NCI-H345 treated with DMSO at 0.1 percent for 48 hours (cell line): ENCODE measurements at regions not wholly inside any gene's neighbourhood (a gene's known extent, or its start where the extent isn't known, plus 50 kb on each side); places are given as distances from the start of the nearest gene placed in this dataset.

Experiments used
- DNase-seq: peaks from one replicate; lab custom pipeline; 2025; ENCODE audit not compliant: unreplicated experiment; lab: John Stamatoyannopoulos, UW

DNA sequence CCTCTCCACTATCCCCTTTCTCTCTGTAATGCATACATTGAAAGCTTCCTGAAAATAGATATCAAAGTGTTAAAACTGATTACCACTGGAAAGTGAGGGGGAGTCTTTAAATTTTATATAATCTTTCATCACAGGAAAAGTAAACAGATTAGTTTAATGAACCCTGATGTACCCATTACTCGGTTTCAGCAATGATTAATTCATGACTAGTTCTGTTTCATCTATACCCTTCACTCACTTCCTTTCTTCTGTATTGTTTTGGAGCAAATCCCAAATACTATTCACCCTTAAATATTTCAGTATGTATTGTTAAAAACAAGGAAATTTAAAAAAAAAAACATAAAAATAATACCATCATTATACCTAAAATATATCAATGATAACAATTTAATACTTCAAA is 67.3 kb upstream of the TMCC3 start:
- DNase-seq: no peak

DNA sequence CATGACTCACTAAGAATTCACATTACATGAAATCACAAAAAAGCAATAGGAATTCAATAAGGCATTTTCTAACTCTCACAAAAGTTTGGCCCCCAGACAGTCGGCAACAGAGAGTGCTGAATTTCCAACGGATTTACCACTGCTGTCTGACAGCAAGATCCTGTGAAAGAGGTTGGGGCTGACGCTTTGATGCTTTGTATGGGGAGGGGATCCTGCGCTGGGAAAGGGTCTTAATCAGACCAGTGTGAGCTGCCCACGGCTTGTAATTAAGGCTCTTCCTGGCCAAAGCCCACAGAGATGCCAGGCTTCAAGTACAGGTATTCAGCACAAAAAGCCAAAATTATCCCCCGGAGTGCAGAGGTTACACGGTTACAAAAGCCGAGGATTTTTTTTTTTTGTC is 66.8 kb upstream of the TMCC3 start:
- no peak for DNase-seq

DNA sequence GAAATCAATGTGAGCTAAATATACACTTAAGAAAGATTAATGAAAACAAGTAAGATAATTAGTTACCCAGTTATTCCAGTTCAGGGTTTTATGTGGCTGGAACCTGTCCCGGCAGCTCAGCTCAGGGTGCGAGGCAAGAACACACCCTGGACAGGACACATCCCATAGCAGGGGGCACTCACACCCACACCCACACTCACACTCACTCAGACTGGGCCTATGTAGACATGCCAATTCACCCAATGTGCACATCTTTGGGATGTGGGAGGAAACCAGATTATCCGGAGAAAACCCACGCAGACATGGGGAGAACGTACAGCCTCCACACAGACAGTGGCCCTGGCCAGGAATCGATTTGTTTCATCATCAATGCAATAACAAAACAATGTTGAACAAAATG is 66.0 kb upstream of the TMCC3 start:
- DNase-seq: no peak

DNA sequence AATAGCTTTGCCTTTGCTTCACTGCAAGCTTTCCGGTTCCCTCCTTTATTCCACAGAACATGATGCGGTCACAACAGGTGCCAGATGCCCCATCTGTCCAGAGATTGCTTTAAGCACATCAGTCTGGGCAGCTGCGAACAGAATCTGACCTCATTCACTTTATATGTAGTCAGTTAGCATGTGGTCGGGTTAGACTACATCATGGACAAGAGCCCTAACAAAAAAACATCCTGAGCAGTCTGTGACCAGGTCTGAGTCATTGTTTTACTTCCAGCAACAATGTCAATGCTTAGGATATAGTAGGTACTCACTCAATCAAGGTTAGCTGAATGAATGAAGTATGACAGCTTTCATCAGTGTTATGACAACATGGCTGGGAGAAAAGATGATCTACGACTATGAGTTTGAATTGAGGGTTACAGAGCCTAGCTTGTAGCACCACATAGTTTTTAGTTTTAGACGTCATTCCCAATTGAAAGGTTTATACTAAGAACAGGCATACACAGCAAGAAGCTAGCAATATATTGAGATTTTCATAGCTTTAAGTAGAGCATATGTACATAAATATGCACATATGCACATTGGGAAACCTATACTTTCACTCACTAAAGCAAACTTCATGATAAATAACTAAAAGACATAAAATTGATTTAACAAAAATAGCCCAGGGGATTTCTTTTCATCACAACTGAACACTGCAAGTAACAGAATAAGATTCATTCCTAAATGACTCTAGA is 64.2 kb upstream of the TMCC3 start:
- DNase-seq: no peak

DNA sequence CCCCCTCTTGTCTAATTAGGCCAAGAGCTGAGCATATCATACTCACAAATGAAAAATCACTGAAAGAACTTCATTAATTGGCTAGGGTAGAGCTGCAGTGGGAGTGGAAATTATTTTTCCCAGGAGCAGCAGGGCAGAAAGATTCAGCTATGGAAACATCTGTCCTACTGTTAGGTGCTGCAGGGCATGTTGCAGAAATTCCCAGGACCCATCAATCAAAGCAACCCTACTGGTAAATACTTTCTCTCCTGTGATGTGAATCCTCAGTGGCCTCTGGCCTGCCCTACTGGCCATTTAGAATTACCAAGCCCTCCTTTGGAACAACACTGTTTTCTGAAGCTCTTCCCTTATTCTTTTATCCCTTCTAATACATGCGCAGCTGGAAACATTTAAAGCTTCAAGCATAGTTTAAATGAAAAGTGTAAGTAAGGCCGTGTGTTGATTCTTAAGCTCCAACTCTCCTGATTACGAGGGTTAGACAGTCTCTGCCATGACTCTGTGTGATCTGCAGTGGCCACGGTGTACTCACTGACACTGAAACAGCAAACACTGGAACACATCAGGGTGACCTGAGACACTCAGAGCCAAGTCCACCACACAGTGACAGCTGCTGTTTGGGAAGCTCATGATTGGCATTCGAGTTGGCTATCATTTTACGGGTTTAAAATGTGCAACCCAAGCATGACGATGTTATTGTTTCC is 62.6 kb upstream of the TMCC3 start:
- no peak for DNase-seq

DNA sequence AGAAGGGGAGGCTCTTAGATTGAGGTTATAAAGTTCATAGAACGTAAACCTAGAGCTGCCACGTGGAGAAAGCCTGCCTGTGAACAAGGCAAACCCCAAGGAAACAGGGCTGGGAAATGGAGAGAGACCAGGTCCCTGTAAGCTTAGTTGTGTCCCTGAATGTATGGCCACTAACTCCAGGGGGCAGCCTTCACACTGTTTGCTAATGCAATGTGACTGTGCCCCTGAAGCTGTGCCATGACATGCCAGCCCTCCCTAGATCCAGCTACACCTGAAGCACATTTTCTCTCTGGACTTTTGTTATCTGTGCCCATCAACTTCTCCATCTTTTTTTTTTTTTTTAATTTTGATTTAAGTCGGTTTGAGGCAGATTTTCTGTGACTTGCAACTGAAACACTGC is 60.6 kb upstream of the TMCC3 start:
- DNase-seq: no peak

DNA sequence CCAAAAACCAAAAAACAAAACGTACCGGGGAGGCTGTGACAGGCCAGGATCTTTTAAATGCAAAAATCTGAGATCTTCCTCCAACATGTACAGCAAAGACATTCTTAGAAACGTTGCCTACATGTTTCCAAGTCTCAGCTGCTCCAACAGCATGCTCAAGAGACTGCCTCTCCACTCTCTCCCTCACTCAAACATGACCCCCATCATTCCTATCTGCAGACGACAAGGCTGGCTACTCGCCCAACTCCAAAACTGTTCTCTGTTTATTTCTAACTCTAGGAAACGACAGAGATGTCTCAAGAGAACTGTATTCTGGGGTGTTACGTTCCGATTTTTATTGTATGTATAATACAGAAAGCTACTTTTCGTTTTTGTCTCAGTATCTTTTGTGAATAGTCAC is 57.5 kb upstream of the TMCC3 start:
- no peak for DNase-seq

DNA sequence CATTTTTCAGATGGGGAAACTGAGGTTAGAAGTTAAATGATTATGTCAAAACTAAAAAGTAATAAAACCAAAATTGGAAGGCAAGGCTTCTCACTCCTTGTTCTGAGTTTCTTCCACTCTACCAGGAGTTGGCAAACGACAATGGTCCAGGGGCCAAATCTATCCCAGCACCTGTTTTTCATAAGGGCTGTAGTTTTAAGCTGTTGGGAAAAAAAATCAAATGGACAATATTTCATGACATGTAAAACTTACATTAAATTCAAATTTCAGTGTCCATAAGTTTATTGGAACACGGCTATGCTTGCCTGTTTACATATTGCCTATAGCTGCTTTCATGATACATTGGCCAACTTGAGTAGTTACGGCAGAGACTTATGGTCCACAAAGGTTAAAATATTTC is 56.7 kb upstream of the TMCC3 start:
- no peak for DNase-seq

DNA sequence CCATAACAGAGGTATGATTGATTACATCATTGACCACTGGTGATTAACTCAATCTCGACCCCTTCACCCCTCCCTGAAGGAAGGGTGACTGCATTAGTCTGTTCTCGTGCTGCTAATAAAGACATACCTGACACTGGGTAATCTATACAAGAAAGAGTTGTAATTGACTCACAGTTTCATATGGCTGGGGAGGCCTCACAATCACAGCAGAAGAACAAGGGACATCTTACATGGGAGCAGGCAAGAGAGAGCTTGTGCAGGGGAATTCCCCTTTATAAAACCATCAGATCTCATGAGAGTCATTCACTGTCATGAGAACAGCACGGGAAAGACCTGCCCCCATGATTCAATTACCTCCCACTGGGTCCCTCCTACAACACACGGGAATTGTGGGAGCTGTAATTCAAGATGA is 55.9 kb upstream of the TMCC3 start:
- no peak for DNase-seq

DNA sequence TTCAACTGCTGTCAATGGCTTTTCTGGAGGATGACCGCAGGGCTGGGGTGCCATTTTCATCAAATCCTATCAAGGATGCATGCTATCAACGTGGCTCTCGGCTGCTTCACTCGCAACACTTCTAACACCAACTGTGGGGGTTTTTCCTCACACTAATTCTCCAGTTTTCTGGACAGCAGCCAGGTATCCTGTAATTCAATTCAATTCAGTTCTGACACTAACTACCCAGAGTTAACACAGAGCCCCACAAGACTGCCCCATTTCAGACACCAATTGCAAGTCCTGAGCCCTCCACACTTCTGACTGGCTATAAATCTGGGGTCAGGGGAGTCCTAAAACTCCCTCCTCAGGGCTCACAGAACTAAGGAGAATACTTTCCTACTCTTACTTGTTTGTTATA is 55.3 kb upstream of the TMCC3 start:
- no peak for DNase-seq

DNA sequence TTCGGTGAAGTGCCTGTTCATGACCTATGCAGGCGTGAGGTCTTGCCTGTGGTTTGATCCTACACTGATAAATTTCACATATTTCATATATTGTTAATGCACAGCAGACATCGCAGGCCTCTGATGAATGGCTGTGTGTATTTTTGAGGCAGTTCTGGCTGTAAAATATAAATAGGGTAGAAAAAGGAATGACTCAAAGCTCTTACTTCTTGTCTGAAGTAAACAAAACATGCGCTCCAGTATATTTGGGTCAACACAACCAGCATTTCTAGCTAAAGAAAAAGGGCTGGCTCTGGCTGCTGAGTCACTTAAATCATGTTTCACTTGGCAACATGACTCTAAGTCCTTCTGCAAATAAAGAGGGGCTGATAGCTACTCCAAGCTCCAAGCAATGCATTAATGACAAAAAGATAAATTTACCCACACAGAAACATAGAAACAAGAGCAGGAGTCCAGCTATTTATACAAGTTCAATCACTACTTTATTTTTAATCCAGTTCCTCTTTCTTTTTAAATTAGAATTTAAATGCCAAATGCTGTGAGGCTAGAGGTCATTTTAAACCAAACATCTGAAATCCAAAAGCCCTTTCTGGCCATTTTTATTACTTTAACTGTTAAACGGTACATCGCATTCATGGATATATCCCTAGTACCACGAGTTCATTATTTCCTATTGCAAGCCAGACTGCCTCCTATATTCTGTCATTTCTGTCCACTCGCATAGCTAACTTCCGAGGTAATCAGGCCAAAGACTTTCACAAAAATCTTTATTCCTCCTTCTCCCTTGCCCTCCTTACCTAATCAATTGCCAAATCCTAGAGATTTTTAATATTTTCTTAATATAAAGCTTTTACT is 54.3 kb upstream of the TMCC3 start:
- DNase-seq: no peak

DNA sequence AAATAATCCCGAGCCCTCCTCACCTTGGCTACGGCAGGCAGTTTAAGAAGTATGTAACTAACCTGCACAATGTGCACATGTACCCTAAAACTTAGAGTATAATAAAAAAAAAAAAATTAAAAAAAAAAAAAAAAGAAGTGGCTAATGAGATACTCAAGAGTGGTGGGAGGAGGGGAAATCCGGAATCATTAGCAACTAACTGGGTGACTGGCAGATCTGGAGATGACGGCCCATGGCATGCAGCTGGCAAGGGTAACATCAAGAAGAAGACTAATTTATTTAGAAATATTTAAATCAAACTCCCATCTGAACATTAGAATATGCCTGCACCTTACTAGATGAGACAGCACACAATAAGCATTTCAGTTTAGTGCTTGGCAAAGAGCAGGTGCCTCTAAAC is 52.3 kb upstream of the TMCC3 start:
- DNase-seq: peak; percentile 35

DNA sequence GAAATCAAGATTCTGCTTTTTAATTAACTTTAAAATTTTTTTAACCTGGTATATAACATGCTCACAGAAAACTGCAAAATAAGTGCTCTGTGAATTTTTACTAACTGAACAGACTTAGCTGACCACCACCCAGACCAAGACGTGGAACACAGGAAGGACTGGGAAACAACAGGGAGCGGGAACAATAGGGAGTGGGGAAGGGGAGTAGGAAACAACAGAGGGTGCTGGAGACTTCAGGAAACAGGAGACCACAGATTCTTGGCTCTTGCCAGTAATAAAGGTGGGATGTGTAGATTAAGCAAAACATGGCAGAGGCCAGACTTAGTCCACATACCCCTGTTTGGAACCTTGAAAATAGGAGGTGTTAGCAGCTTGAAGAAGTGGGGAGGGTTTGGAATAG is 51.4 kb upstream of the TMCC3 start:
- no peak for DNase-seq

DNA sequence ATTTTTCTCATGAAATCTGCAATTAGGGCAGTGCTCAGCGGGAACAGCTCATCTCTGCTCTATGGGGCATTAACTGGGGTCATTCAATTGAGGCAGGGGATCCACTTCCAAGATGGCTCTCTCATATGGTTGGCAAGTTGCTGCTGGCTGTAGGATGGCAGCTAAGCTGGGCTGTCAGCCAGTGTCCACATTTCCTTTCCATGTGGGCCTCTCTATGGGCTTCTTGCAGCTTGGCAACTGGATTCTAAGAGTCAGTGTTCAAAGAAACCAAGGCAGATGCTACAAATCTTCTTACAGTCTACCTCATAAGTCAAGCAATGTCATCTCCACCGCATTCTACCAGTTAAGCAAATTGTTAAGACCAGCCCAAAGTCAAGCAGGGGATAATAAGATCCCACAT is 50.3 kb upstream of the TMCC3 start:
- DNase-seq: no peak
